Karpas-422 (cell line): ENCODE measurements at regions not wholly inside any gene's neighbourhood (a gene's known extent, or its start where the extent isn't known, plus 50 kb on each side); places are given as distances from the start of the nearest gene placed in this dataset.

Experiments used
- DNase-seq: peaks from one replicate; pipeline ENCODE4 v3.0.0-alpha.2; 2015
- H2AFZ ChIP-seq: fragments of 200-600 bp; sonication (generic); 2 replicates; pipeline ENCODE4 v1.6.1; 2014; ENCODE audit warnings: antibody characterized with exemption, low read length, mixed read lengths
- H3K27ac ChIP-seq: fragments of 200-600 bp; sonication (generic); 2 replicates; pipeline ENCODE4 v1.5.1; 2014; ENCODE audit warnings: mild to moderate bottlenecking, low read length, moderate library complexity
- H3K27me3 ChIP-seq: fragments of 200-600 bp; sonication (generic); 2 replicates; pipeline ENCODE4 v1.6.1; 2014; ENCODE audit warnings: low read length, mixed read lengths
- H3K36me3 ChIP-seq: fragments of 200-600 bp; sonication (generic); 2 replicates; pipeline ENCODE4 v1.6.1; 2014; ENCODE audit warnings: low read length, mixed read lengths; ENCODE audit not compliant: insufficient read depth
- H3K4me1 ChIP-seq: fragments of 200-600 bp; sonication (generic); 2 replicates; pipeline ENCODE4 v1.6.1; 2014; ENCODE audit warnings: mild to moderate bottlenecking, low read length, mixed read lengths
- H3K4me2 ChIP-seq: fragments of 200-600 bp; sonication (generic); 2 replicates; pipeline ENCODE4 v1.6.1; 2014; ENCODE audit warnings: low read length, low read depth, mild to moderate bottlenecking; ENCODE audit not compliant: poor library complexity, severe bottlenecking
- H3K4me3 ChIP-seq: fragments of 200-600 bp; sonication (generic); 2 replicates; pipeline ENCODE4 v1.5.1; 2014; ENCODE audit warnings: mild to moderate bottlenecking, antibody characterized with exemption, low read length, mixed read lengths
- H3K79me2 ChIP-seq: fragments of 200-600 bp; sonication (generic); 2 replicates; pipeline ENCODE4 v1.6.1; 2014; ENCODE audit warnings: mild to moderate bottlenecking, low read length, mixed read lengths
- H3K9ac ChIP-seq: fragments of 200-600 bp; sonication (generic); 2 replicates; pipeline ENCODE4 v1.6.0; 2014; ENCODE audit warnings: low read length
- H3K9me2 ChIP-seq: fragments of 200-600 bp; sonication (generic), shearing (Covaris generic); replicated peaks from 2 replicates; pipeline ENCODE4 v1.6.0; 2014; ENCODE audit warnings: mild to moderate bottlenecking, low read length, moderate library complexity; ENCODE audit not compliant: insufficient read depth
- H3K9me3 ChIP-seq: fragments of 300-700, 200-600 bp; sonication (generic); 2 replicates; pipeline ENCODE4 v1.6.1; 2014; ENCODE audit warnings: low read length, mixed read lengths
- H4K20me1 ChIP-seq: fragments of 200-600 bp; sonication (generic); 2 replicates; pipeline ENCODE4 v1.6.1; 2014; ENCODE audit warnings: mild to moderate bottlenecking, antibody characterized with exemption, low read length, low read depth; ENCODE audit not compliant: insufficient read depth

DNA sequence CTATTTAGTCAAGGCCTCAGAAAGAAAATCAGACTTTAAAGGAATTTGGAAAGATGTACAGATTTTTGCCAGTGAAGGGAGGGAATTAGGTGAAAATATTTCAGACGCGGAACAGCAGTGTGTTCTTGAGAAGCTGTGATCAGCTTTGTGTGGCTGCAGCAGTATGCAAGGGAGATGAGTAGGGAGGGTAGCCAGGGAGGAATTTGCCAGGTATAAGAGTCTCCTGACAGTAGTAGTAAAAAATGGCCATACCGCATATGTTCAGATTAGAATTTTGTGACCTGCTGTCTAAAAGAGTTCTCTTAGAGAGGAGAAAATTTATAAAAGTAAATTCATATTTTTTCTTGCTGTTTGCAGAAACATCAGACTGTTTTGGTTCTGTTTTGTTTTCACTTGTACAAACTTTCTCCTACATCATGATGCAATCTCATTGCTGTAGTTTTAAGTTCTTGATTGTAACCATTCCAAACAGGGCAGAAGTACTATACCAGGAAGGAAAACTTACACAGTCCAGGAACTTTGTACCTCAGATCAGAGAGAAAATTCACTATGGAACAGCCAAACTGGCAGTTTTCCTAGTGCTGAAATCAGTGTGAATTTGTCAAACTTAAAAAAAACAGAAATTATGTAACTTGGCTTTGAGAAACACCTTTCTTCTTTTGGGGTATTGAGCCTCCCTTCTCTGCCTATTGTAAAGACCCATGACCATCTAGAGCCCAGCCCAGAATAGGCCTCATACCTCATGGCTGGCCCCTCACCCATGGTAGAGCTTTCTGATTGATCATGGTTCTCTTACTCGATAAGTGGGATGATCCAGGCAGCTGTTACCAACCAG lies 78.4 kb upstream of the NR3C1 start:
- no peaks in the 10 kb centered on the region for H3K9me3 ChIP-seq
- H3K9ac ChIP-seq, result no peak overlapping the region
- no peaks in the 10 kb centered on the region for H3K9me2 ChIP-seq
- no peaks in the 10 kb centered on the region for H4K20me1 ChIP-seq
- no peak overlapping the region for H2AFZ ChIP-seq
- H3K27me3 ChIP-seq, result no peaks in the 10 kb centered on the region
- no peak overlapping the region for H3K4me3 ChIP-seq
- no peaks in the 10 kb centered on the region for H3K79me2 ChIP-seq
- no peaks in the 10 kb centered on the region for H3K36me3 ChIP-seq
- H3K27ac ChIP-seq, result no peak overlapping the region
- no peak overlapping the region for H3K4me2 ChIP-seq
- H3K4me1 ChIP-seq, result no peaks in the 10 kb centered on the region
- DNase-seq, result no peak

DNA sequence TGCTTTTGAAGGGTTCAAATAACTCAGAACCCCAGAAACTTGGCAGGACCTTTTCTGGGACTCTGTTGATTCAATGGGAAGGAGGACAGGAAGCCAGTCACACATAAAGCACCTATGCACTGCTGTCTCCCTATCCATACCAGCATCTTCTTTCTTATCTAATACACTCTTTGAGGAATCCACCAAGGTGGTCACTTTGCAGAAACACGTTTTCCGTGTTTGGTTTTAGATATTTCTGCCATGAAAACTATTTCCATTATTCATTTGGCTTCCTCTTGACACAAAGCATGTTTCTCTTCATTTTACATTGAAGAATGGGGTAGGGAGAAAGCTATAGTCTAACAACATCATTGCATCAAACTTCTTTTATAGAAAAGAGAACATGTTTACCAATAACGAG lies 76.5 kb upstream of the NR3C1 start:
- H3K4me2 ChIP-seq, result no peak overlapping the region
- H2AFZ ChIP-seq, result no peak overlapping the region
- no peak for DNase-seq
- no peak overlapping the region for H3K4me3 ChIP-seq
- no peaks in the 10 kb centered on the region for H3K27me3 ChIP-seq
- H3K79me2 ChIP-seq, result no peaks in the 10 kb centered on the region
- no peaks in the 10 kb centered on the region for H4K20me1 ChIP-seq
- H3K9ac ChIP-seq, result no peak overlapping the region
- H3K4me1 ChIP-seq, result no peaks in the 10 kb centered on the region
- H3K9me2 ChIP-seq, result no peaks in the 10 kb centered on the region
- no peaks in the 10 kb centered on the region for H3K36me3 ChIP-seq
- no peak overlapping the region for H3K27ac ChIP-seq
- no peaks in the 10 kb centered on the region for H3K9me3 ChIP-seq

DNA sequence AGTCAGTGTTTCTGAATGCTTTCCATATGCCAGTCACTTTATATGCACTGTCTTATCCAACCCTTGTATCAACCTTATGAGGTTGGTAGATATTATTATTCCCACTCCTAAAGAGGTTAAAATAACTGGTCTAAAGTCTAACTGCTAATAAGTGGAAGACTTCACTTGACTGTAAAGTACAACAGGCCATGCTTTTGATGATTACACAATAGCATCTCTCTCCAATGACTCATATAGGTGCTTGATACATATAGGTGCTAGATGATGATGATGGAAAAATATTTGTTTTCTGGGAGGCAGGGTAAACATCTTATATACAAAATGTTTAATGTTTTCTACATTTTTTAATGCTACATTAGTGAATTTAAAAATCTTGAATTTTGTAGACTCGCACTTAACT lies 75.9 kb upstream of the NR3C1 start:
- no peaks in the 10 kb centered on the region for H3K9me2 ChIP-seq
- H3K9me3 ChIP-seq, result no peaks in the 10 kb centered on the region
- H4K20me1 ChIP-seq, result no peaks in the 10 kb centered on the region
- DNase-seq, result no peak
- no peak overlapping the region for H3K4me2 ChIP-seq
- no peaks in the 10 kb centered on the region for H3K79me2 ChIP-seq
- H3K27me3 ChIP-seq, result no peaks in the 10 kb centered on the region
- H3K27ac ChIP-seq, result no peak overlapping the region
- no peaks in the 10 kb centered on the region for H3K36me3 ChIP-seq
- H3K9ac ChIP-seq, result no peak overlapping the region
- H2AFZ ChIP-seq, result no peak overlapping the region
- H3K4me1 ChIP-seq, result no peaks in the 10 kb centered on the region
- no peak overlapping the region for H3K4me3 ChIP-seq

DNA sequence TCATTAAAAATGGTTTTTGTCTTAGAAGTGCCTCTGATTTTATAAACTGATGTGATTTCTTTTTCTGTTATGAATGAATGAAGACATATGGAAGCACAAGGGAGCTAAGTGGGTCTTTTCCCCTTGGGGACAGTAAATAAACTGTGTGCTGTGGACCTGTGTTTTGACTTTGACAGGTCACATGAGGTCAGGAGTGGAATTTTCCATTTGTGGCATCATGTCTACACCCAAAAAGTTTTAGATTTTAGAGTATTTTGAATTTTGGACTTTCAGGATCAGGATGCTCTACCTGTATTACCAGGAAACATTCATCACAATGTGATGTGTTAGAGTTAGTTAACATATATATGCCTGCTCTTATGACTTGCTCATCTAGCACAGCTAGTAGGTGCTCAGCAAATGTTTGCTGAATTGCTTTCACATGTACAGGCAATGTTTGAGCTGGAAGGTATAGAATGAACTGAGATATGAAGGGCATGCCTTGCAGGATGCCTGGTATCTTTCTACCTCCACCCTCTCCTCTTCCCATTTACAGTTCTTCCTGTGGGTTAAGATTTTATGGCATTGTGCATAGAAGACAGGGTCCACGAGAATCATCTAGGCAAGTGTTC lies 73.2 kb upstream of the NR3C1 start:
- no peak for DNase-seq
- Histone ChIP-seq H4K20me1 (no peaks in the 10 kb centered on the region), H3K9me3 (no peaks in the 10 kb centered on the region)

DNA sequence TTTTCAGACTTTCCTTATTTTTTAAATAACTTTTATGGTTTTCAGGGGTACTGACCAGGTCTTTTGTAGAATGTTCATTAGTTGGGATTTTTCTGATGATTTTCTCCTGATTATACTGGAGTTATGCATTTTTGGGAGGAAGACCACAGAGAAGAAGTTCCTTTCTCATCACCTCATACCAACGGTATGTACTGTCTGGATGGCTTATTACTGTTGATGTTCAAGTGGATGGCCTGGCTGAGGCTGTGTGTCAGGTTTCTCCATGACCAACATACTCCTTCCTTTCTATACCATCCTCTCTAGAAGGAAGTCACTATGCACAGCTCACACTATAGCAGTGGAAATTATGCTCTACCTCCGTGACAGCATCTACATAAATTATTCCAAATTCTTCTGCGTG lies 71.1 kb upstream of the NR3C1 start:
- Histone ChIP-seq H3K9me2 (no peaks in the 10 kb centered on the region; the same call in 1 of the 2 replicates), H3K4me2 (no peak overlapping the region), H3K4me3 (no peak overlapping the region), H3K4me1 (no peaks in the 10 kb centered on the region), H3K36me3 (no peaks in the 10 kb centered on the region), H2AFZ (no peak overlapping the region), H4K20me1 (no peaks in the 10 kb centered on the region), H3K79me2 (no peaks in the 10 kb centered on the region), H3K27me3 (no peaks in the 10 kb centered on the region), H3K9me3 (no peaks in the 10 kb centered on the region), H3K9ac (no peak overlapping the region), H3K27ac (no peak overlapping the region)
- DNase-seq, result no peak

More for the DNA sequence above, 73.2 kb upstream of the NR3C1 start:
- no peaks in the 10 kb centered on the region for H3K27me3 ChIP-seq
- no peak overlapping the region for H3K4me2 ChIP-seq
- no peak overlapping the region for H3K4me3 ChIP-seq
- no peaks in the 10 kb centered on the region for H3K9me2 ChIP-seq
- no peak overlapping the region for H3K9ac ChIP-seq
- H2AFZ ChIP-seq, result no peak overlapping the region
- no peaks in the 10 kb centered on the region for H3K79me2 ChIP-seq
- H3K27ac ChIP-seq, result no peak overlapping the region
- no peaks in the 10 kb centered on the region for H3K36me3 ChIP-seq
- no peaks in the 10 kb centered on the region for H3K4me1 ChIP-seq

DNA sequence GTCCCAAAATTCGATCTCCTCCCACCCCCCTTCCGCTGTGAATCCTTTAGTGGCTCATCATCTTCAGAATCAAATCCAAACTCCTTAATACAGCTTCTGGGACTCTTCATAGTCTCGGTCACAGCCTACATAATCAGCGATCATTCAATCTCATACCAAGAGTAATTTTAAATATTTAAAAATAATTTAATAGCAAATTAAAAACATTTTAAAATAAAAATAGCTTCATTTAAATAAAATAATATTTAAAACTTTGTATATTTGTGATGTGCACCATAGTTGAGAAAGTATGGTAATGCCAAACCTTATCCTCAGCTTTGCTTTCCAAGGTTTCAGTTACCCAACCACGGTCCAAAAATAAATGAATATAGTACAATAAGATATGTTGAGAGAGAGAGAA lies 70.0 kb upstream of the NR3C1 start:
- Histone ChIP-seq H3K9me2 (no peaks in the 10 kb centered on the region; the same call in 1 of the 2 replicates), H3K9ac (no peak overlapping the region), H3K4me2 (no peak overlapping the region), H2AFZ (no peak overlapping the region), H3K4me1 (no peaks in the 10 kb centered on the region), H3K79me2 (no peaks in the 10 kb centered on the region), H3K4me3 (no peak overlapping the region), H3K27ac (no peak overlapping the region), H4K20me1 (no peaks in the 10 kb centered on the region), H3K9me3 (no peaks in the 10 kb centered on the region), H3K27me3 (no peaks in the 10 kb centered on the region), H3K36me3 (no peaks in the 10 kb centered on the region)
- DNase-seq, result no peak

DNA sequence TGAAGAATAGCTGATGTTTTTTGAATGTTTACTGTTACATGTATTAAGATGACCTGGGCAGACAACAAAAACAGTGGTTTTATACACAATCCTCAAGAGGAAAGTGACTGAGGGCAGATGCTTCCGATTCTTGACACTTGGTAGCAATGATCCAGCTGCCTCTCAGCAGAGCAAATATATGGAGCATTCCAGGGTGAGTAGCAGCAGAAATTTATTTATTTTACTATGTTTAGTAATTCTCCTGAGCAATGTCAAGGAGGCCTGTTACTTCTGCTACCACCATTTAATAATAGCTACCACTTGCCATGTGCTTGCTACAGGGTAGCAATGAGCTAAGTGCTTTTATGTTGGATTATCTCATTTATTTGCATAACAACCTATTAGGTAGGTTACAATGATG lies 69.1 kb upstream of the NR3C1 start:
- no peak overlapping the region for H3K9ac ChIP-seq
- H3K36me3 ChIP-seq, result no peaks in the 10 kb centered on the region

DNA sequence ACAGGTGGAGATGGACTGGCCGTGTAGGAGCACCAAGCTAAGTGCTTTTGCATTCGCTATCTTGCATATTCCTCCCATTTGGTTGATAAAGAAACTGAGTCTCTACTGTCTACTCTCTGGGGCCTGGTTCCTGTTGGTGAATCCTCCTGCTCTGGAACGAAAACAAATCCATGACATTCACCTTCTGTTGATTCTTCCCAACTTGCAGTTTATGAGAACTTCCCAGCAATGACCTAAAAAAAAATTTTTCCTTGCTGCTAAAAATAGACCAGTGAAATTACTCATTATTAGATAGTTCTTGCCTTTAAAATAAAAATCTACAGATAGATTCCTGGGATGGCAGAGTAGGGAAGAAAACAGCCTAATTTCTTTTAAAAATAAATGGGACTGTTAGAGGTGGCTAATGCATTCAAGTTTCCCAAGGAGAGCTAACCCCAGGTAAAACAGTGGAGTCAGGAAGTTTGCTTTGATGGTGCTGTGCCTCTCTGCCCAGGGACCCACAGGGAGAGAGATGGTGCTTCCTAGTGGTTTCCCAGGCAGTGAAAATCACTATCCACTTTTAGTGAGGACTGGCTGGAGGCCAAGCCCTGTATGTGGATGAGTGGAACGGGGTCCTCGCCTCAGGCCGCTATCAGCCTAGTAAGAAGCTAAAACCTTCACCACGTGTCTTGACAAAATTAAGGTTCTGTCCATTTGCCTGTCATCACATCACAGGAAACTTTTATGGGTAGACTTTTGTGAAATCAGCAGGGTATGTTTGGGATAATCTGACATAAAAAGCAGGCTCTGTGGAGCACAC lies 68.4 kb upstream of the NR3C1 start:
- Histone ChIP-seq H3K4me1 (no peaks in the 10 kb centered on the region), H3K36me3 (no peaks in the 10 kb centered on the region), H3K4me2 (no peak overlapping the region), H3K9me3 (no peaks in the 10 kb centered on the region), H3K79me2 (no peaks in the 10 kb centered on the region), H3K27ac (no peak overlapping the region), H3K27me3 (no peaks in the 10 kb centered on the region), H3K9ac (no peak overlapping the region), H3K4me3 (no peak overlapping the region), H2AFZ (no peak overlapping the region), H4K20me1 (no peaks in the 10 kb centered on the region), H3K9me2 (no peaks in the 10 kb centered on the region; the same call in 1 of the 2 replicates)
- DNase-seq, result no peak

More for the DNA sequence above, 69.1 kb upstream of the NR3C1 start:
- H3K27me3 ChIP-seq, result no peaks in the 10 kb centered on the region
- no peak overlapping the region for H3K27ac ChIP-seq
- H3K4me1 ChIP-seq, result no peaks in the 10 kb centered on the region
- no peaks in the 10 kb centered on the region for H3K9me3 ChIP-seq
- H3K9me2 ChIP-seq, result no peaks in the 10 kb centered on the region; the same call in 1 of the 2 replicates
- H2AFZ ChIP-seq, result no peak overlapping the region
- H4K20me1 ChIP-seq, result no peaks in the 10 kb centered on the region
- no peaks in the 10 kb centered on the region for H3K79me2 ChIP-seq
- DNase-seq, result no peak
- H3K4me3 ChIP-seq, result no peak overlapping the region
- H3K4me2 ChIP-seq, result no peak overlapping the region
